ENCODE measurements at regions not wholly inside any gene's neighbourhood (a gene's known extent, or its start where the extent isn't known, plus 50 kb on each side); places are given as distances from the start of the nearest gene placed in this dataset.

- TF ChIP-seq CTCF (IDR thresholded peaks at IDR 0.05; ENCODE audit: control extremely low read depth in 1 of 3, insufficient read depth in 1 of 3, low read depth in 1 of 3, low read length in 3 of 3): no peak
- no peak for TF ChIP-seq ATF2 (IDR thresholded peaks at IDR 0.05; ENCODE audit: low read length)
- no peak for TF ChIP-seq E2F6 (IDR thresholded peaks at IDR 0.05)
- TF ChIP-seq EZH2 (IDR thresholded peaks at IDR 0.05; ENCODE audit: low read depth, low read length, severe bottlenecking): no peak
- TF ChIP-seq ZNF274 (IDR thresholded peaks at IDR 0.05; ENCODE audit: borderline replicate concordance, extremely low read depth, low read length): no peak
- no peak for TF ChIP-seq BRCA1 (IDR thresholded peaks at IDR 0.05; ENCODE audit: low read depth, low read length)
- TF ChIP-seq TBP (IDR thresholded peaks at IDR 0.05; ENCODE audit: low read depth, low read length): no peak
- no peak for TF ChIP-seq POU5F1 (IDR thresholded peaks at IDR 0.05; ENCODE audit: low read depth, low read length)
- no peak for TF ChIP-seq SAP30 (IDR thresholded peaks at IDR 0.05; ENCODE audit: insufficient read depth, insufficient replicate concordance, low read length)
- TF ChIP-seq EP300 (IDR thresholded peaks at IDR 0.05; ENCODE audit: borderline replicate concordance in 1 of 2, low read depth in 2 of 2, low read length in 2 of 2): no peak
- no peak for TF ChIP-seq KDM5A (IDR thresholded peaks at IDR 0.05; ENCODE audit: low read length)
- no peak for TF ChIP-seq RNF2 (IDR thresholded peaks at IDR 0.05; ENCODE audit: borderline replicate concordance, low read depth, low read length, missing control alignments, poor library complexity, severe bottlenecking)
Observed at GRCh38 chr13:103618151-103618550, 551.9 kb upstream of the SLC10A2 start.
